Peyer's patch (tissue), 4 donors: ENCODE measurements at regions not wholly inside any gene's neighbourhood (a gene's known extent, or its start where the extent isn't known, plus 50 kb on each side); places are given as distances from the start of the nearest gene placed in this dataset.

Experiments
- POLR2A ChIP-seq, 2 donors: fragments of 450-650 bp; IDR thresholded peaks; one replicate each; pipeline ENCODE4 v1.5.1; 2017; ENCODE audit warnings: antibody characterized with exemption in 2 of 2, mild to moderate bottlenecking in 2 of 2, moderate library complexity in 2 of 2
- TF ChIP-seq, protein P1 (sequence below), 6 experiments: fragments of 450-650 bp in 4 of 6; fragments of 200-600 bp in 2 of 6; sonication (generic) in 1 of 6; IDR thresholded peaks; one replicate each; pipeline ENCODE4 v1.5.1; 2017 to 2019; ENCODE audit warnings: antibody characterized with exemption in 6 of 6, mild to moderate bottlenecking in 3 of 6, moderate library complexity in 1 of 6

DNA sequence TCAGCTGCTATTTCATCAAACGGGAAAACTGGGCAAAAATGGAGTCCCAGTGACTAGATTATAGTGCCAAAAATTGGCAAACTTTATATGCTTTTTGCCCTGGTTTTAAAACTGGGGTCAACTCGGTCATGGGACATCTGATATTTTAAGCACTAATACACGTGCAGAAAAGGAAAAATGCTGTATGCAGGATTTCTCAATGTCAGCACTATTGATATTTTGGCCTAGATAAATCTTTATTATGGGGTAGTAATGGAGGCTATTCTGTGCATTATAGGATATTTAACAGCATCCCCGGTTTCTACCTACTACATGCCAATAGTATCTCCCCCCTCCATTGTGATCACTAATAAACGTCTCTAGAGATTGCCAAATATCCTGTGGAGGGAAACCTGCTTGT, 870.9 kb upstream of the IGFBP7 start:
- TF ChIP-seq, protein P1, sequence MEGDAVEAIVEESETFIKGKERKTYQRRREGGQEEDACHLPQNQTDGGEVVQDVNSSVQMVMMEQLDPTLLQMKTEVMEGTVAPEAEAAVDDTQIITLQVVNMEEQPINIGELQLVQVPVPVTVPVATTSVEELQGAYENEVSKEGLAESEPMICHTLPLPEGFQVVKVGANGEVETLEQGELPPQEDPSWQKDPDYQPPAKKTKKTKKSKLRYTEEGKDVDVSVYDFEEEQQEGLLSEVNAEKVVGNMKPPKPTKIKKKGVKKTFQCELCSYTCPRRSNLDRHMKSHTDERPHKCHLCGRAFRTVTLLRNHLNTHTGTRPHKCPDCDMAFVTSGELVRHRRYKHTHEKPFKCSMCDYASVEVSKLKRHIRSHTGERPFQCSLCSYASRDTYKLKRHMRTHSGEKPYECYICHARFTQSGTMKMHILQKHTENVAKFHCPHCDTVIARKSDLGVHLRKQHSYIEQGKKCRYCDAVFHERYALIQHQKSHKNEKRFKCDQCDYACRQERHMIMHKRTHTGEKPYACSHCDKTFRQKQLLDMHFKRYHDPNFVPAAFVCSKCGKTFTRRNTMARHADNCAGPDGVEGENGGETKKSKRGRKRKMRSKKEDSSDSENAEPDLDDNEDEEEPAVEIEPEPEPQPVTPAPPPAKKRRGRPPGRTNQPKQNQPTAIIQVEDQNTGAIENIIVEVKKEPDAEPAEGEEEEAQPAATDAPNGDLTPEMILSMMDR (IDR thresholded peaks at IDR 0.05), result no peak
- no peak for TF ChIP-seq POLR2A (IDR thresholded peaks at IDR 0.05)
